Esophagus squamous epithelium (tissue), 4 donors: ENCODE measurements at regions not wholly inside any gene's neighbourhood (a gene's known extent, or its start where the extent isn't known, plus 50 kb on each side); places are given as distances from the start of the nearest gene placed in this dataset.

ENCODE experiments used
- POLR2A ChIP-seq, 4 donors: fragments of 450-650 bp; IDR thresholded peaks; one replicate each; pipeline ENCODE4 v1.6.1; 2017; ENCODE audit warnings: antibody characterized with exemption in 4 of 4, mild to moderate bottlenecking in 4 of 4, moderate library complexity in 3 of 4
- TF ChIP-seq, protein P1 (sequence below), 6 experiments: fragments of 450-650 bp in 4 of 6; fragments of 200-600 bp in 2 of 6; sonication (generic) in 2 of 6; IDR thresholded peaks; one replicate each; pipeline ENCODE4 v1.5.1; 2016 to 2019; ENCODE audit warnings: antibody characterized with exemption in 6 of 6, mild to moderate bottlenecking in 4 of 6, moderate library complexity in 4 of 6

DNA sequence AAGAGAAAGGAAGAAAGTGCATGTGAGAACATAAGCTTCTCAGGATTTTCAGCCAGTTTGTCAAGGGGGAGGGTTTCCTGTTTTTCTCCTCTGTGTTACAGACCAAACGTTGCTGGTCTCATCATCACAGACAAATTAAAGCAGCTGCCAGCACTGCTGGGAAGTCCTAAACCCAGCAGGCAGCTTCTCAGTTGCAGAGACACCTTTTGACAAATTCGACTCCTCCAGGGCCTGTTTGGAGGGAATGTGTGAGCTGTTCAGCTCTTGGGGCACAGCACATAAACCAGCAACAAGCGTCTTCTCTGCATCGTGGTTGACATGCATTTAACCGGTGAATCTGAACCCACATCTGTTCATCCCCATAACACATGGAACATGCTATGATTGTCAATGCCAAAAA, 454.6 kb upstream of the RUNX1 start:
- TF ChIP-seq, protein P1, sequence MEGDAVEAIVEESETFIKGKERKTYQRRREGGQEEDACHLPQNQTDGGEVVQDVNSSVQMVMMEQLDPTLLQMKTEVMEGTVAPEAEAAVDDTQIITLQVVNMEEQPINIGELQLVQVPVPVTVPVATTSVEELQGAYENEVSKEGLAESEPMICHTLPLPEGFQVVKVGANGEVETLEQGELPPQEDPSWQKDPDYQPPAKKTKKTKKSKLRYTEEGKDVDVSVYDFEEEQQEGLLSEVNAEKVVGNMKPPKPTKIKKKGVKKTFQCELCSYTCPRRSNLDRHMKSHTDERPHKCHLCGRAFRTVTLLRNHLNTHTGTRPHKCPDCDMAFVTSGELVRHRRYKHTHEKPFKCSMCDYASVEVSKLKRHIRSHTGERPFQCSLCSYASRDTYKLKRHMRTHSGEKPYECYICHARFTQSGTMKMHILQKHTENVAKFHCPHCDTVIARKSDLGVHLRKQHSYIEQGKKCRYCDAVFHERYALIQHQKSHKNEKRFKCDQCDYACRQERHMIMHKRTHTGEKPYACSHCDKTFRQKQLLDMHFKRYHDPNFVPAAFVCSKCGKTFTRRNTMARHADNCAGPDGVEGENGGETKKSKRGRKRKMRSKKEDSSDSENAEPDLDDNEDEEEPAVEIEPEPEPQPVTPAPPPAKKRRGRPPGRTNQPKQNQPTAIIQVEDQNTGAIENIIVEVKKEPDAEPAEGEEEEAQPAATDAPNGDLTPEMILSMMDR (IDR thresholded peaks at IDR 0.05): no peak
- no peak for TF ChIP-seq POLR2A (IDR thresholded peaks at IDR 0.05)
